CD14-positive monocyte (primary cell): ENCODE measurements at regions not wholly inside any gene's neighbourhood (a gene's known extent, or its start where the extent isn't known, plus 50 kb on each side); places are given as distances from the start of the nearest gene placed in this dataset.

Source experiments
- DNase-seq, 3 donors: peaks; one replicate each; pipeline ENCODE4 v3.0.0-alpha.2; 2011 to 2022
- H2AFZ ChIP-seq: 2 replicates; pipeline ENCODE4 v1.6.0; 2012; ENCODE audit warnings: mild to moderate bottlenecking, low read depth, low read length, inconsistent platforms; ENCODE audit not compliant: insufficient read depth, poor library complexity, severe bottlenecking
- H3K27ac ChIP-seq, 2 donors: 1 replicate in 1 of 2; 2 replicates in 1 of 2; pipeline ENCODE4 v1.5.1; 2012 to 2013; ENCODE audit warnings: low read length in 2 of 2, control low read depth in 1 of 2, inconsistent platforms in 1 of 2, low read depth in 1 of 2, mild to moderate bottlenecking in 1 of 2
- H3K27me3 ChIP-seq, 2 donors: one replicate each; pipeline versions ENCODE4 v1.6.0 to v1.6.1; 2011 to 2013; ENCODE audit warnings: low read length in 2 of 2; ENCODE audit not compliant: control insufficient read depth in 2 of 2, insufficient read depth in 2 of 2
- H3K36me3 ChIP-seq, 2 donors: replicated peaks in 1 of 2; 1 replicate in 1 of 2; 2 replicates in 1 of 2; pipeline versions ENCODE4 v1.5.1 to v1.6.1; 2012 to 2013; ENCODE audit warnings: low read length in 2 of 2, control low read depth in 1 of 2, inconsistent platforms in 1 of 2, mild to moderate bottlenecking in 1 of 2; ENCODE audit not compliant: insufficient read depth in 2 of 2, control insufficient read depth in 1 of 2
- H3K4me1 ChIP-seq, 2 donors: 1 replicate in 1 of 2; 2 replicates in 1 of 2; pipeline versions ENCODE4 v1.5.1 to v1.6.1; 2012 to 2013; ENCODE audit warnings: low read length in 2 of 2, control low read depth in 1 of 2, inconsistent platforms in 1 of 2, mild to moderate bottlenecking in 1 of 2, moderate library complexity in 1 of 2; ENCODE audit not compliant: insufficient read depth in 2 of 2, control insufficient read depth in 1 of 2
- H3K4me2 ChIP-seq: replicated peaks from 2 replicates; pipeline ENCODE3; 2012; ENCODE audit warnings: low read length, moderate library complexity, mild to moderate bottlenecking; ENCODE audit not compliant: poor library complexity, severe bottlenecking; ENCODE audit errors: extremely low read depth
- H3K4me3 ChIP-seq, 3 experiments: fragments of 200-600 bp in 1 of 3; sonication (generic) in 1 of 3; replicated peaks in 1 of 3; 1 replicate in 2 of 3; 2 replicates in 1 of 3; pipeline ENCODE4 v1.5.1; 2011 to 2013; ENCODE audit warnings: low read length in 3 of 3, mild to moderate bottlenecking in 3 of 3, control low read depth in 2 of 3, low read depth in 2 of 3, inconsistent platforms in 1 of 3, moderate library complexity in 1 of 3
- H3K79me2 ChIP-seq: 2 replicates; pipeline ENCODE4 v1.6.0; 2012; ENCODE audit warnings: mild to moderate bottlenecking, control low read depth, inconsistent platforms, low read length, moderate library complexity; ENCODE audit not compliant: insufficient read depth
- H3K9ac ChIP-seq: 2 replicates; pipeline ENCODE4 v1.6.0; 2017; ENCODE audit warnings: low read length, mild to moderate bottlenecking; ENCODE audit not compliant: insufficient read depth, poor library complexity, severe bottlenecking
- H3K9me3 ChIP-seq, 2 donors: replicated peaks in 1 of 2; 1 replicate in 1 of 2; 2 replicates in 1 of 2; pipeline versions ENCODE4 v1.5.1 to v1.6.1; 2012 to 2013; ENCODE audit warnings: low read length in 2 of 2, control low read depth in 1 of 2; ENCODE audit not compliant: control insufficient read depth in 1 of 2, insufficient read depth in 1 of 2
- H4K20me1 ChIP-seq: 2 replicates; pipeline ENCODE4 v1.6.0; 2012; ENCODE audit warnings: mild to moderate bottlenecking, low read length, control low read depth, moderate library complexity; ENCODE audit not compliant: insufficient read depth
- H3K27ac Mint-ChIP-seq, 7 donors: one replicate each; pipeline ENCODE4 v1.8.0; 2020; ENCODE audit warnings: mild to moderate bottlenecking in 7 of 7, mixed read lengths in 7 of 7, moderate library complexity in 6 of 7, inconsistent platforms in 2 of 7
- H3K27me3 Mint-ChIP-seq, 3 donors: one replicate each; pipeline ENCODE4 v1.8.0; 2021 to 2022; ENCODE audit warnings: low read depth in 3 of 3, mild to moderate bottlenecking in 3 of 3, mixed read lengths in 3 of 3, moderate library complexity in 3 of 3, inconsistent platforms in 1 of 3
- H3K36me3 Mint-ChIP-seq, 2 donors: one replicate each; pipeline ENCODE4 v1.8.0; 2020; ENCODE audit warnings: mixed read lengths in 2 of 2, inconsistent platforms in 1 of 2, mild to moderate bottlenecking in 1 of 2
- H3K4me1 Mint-ChIP-seq: one replicate; pipeline ENCODE4 v1.8.0; 2020; ENCODE audit warnings: mild to moderate bottlenecking, mixed read lengths
- H3K4me3 Mint-ChIP-seq, 2 donors: one replicate each; pipeline ENCODE4 v1.8.0; 2020; ENCODE audit warnings: mild to moderate bottlenecking in 2 of 2, mixed read lengths in 2 of 2, moderate library complexity in 1 of 2
- H3K9me3 Mint-ChIP-seq, 7 donors: one replicate each; pipeline ENCODE4 v1.8.0; 2020 to 2022; ENCODE audit warnings: mixed read lengths in 7 of 7, mild to moderate bottlenecking in 6 of 7, moderate library complexity in 6 of 7, inconsistent platforms in 2 of 7
- CTCF ChIP-seq: fragments of 200-600 bp; IDR thresholded peaks from one replicate; pipeline ENCODE4 v1.8.0; 2022; ENCODE audit warnings: antibody characterized with exemption, mild to moderate bottlenecking
- WGBS: methylation state at CpG from one replicate; pipeline ENCODE4 v1.1.5; 2013; ENCODE audit warnings: missing lambda C conversion rate; ENCODE audit not compliant: insufficient coverage; 5-methylcytosine and 5-hydroxymethylcytosine counted together
- intact Hi-C, 2 donors: fragments of 100-400 bp; cut with micrococcal nuclease; formaldehyde crosslinking; loops; one replicate each; pipeline versions ENCODE4 v1.15.0 to v1.15.1; 2023

GRCh38 chr13:65724226-65724625, 1505.9 kb downstream of the PCDH9 start:
- H3K36me3 Mint-ChIP-seq = no peaks in the 10 kb centered on the region
- Histone ChIP-seq H3K4me1 (no peaks in the 10 kb centered on the region), H3K4me3 (no peak overlapping the region), H4K20me1 (no peaks in the 10 kb centered on the region), H3K79me2 (no peaks in the 10 kb centered on the region), H3K36me3 (no peaks in the 10 kb centered on the region), H3K27ac (no peak overlapping the region), H3K27me3 (no peaks in the 10 kb centered on the region), H3K9ac (no peak overlapping the region), H3K4me2 (no peak overlapping the region), H3K9me3 (no peaks in the 10 kb centered on the region), H2AFZ (no peak overlapping the region)
- TF ChIP-seq CTCF = no peak
- no peak overlapping the region for H3K4me3 Mint-ChIP-seq
- DNase-seq = no peak
- H3K27me3 Mint-ChIP-seq = no peaks in the 10 kb centered on the region
- 89% methylated on average over 1 of the region's 4 CpGs for WGBS
- intact Hi-C loops = no loop called here
- H3K4me1 Mint-ChIP-seq = no peaks in the 10 kb centered on the region
- H3K27ac Mint-ChIP-seq = no peak overlapping the region
- H3K9me3 Mint-ChIP-seq = peaks cover 0 to 4% (median 0%) of the 10 kb centered on the region in 7 donors

GRCh38 chr13:65722506-65722905, 1507.6 kb downstream of the PCDH9 start:
- WGBS = 100% methylated on average over 1 of the region's 6 CpGs
- intact Hi-C loops = no loop called here
- H2AFZ ChIP-seq = no peak overlapping the region
- H3K4me2 ChIP-seq = no peak overlapping the region
- no peak for DNase-seq
- no peak overlapping the region for H3K27ac Mint-ChIP-seq
- H3K4me3 ChIP-seq = no peak overlapping the region
- H3K9me3 Mint-ChIP-seq = peaks cover 0 to 9% (median 4%) of the 10 kb centered on the region in 7 donors
- no peaks in the 10 kb centered on the region for H3K79me2 ChIP-seq
- H3K4me1 Mint-ChIP-seq = no peaks in the 10 kb centered on the region
- H4K20me1 ChIP-seq = no peaks in the 10 kb centered on the region
- no peak for TF ChIP-seq CTCF
- no peaks in the 10 kb centered on the region for H3K36me3 Mint-ChIP-seq
- no peaks in the 10 kb centered on the region for H3K27me3 ChIP-seq
- no peaks in the 10 kb centered on the region for H3K27me3 Mint-ChIP-seq
- H3K27ac ChIP-seq = no peak overlapping the region
- no peak overlapping the region for H3K4me3 Mint-ChIP-seq
- no peaks in the 10 kb centered on the region for H3K36me3 ChIP-seq
- peaks cover 0 to 6% of the 10 kb centered on the region in 2 donors for H3K9me3 ChIP-seq
- H3K4me1 ChIP-seq = no peaks in the 10 kb centered on the region
- H3K9ac ChIP-seq = no peak overlapping the region
